ENCODE measurements at regions not wholly inside any gene's neighbourhood (a gene's known extent, or its start where the extent isn't known, plus 50 kb on each side); places are given as distances from the start of the nearest gene placed in this dataset.
A peak's percentile ranks its signal among the peaks of the same experiment; 100 is the strongest.

DNA sequence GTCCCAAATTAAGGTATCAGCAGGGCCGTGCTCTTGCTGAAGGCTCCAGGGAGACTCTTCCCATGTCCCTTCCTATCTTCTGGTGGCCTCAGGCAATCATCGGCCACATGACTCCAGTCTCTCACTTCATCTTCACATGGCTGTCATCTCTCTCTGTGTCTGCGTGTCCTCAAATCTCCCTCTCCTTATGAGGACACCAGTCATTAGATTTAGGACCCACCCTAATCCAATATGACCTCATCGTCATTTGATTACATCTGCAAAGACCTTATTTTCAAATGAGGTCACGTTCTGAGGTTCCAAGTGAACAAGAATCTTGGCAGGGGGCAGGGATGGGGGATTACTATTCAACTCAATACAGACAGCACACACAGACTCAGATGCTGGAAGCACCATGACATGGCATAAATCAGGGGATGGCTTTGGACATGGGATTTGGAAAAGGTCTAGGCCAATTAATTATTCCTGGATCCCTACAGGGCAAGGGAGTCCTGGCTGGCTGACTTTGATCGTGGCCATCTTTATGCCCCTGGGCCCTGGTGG is 210.0 kb upstream of the SKOR2 start:
- DNase-seq: no peak

GRCh38 chr18:47458483-47458882 is 207.0 kb upstream of the SKOR2 start:
- no peak for DNase-seq

DNA sequence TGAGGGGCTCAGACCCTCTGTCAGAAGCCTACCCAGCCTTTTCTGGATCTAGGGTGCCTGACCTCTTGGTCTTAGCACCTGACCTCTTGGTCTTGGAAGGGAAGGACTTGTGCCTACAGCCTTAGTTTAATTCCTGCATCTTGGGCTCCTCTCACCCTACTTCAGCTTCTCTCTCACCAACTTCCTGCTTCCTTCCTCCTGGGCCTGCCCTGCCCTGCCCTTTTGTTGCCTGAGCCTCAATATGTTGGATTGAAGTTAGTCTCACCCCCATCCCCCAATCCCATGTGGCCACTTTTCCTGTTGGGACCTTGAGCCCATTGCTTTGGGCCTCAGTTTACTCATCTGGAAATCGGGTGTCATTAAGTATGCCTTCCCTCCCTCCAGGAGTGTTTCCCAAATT is 206.2 kb upstream of the SKOR2 start:
- DNase-seq: no peak

GRCh38 chr18:47453038-47453437 is 201.6 kb upstream of the SKOR2 start:
- DNase-seq: no peak

DNA sequence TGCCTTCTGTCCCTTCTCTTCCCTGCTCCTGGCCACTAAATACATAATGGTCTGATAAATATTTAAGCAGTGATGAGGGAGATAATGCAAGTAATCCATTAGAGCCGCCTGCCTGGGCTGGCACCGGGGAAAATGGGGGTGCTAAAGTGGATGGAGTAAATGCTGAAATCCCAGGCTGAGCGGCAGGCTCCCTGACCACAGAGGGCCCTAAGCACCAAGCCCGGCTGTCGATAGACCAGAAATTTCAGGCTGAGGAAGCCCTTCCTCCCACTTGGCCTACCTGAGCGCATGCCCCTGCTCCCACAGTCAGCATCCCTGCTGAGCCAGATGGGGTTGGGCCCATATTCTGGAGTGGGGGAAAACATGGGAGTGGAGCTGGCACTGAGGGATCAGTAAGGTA is 197.5 kb upstream of the SKOR2 start:
- no peak for DNase-seq

DNA sequence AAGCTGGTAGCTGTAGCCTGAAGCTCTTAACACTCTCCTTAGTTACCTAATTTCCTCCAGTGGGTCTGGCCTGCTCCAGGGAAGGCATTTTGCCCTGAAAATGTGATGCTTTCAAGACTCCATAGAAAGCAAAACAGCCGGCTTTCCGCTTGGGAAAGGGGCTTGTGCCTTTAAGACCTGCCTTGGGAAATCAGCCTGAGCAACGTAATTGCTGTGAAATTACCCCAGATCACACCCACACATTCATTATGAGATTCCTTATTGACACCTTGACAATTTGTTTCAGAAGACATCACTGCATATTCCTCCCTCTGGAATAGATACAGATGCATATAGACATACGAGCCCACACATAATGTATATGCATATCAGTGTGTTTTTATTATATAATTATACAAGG is 190.5 kb upstream of the SKOR2 start:
- no peak for DNase-seq

DNA sequence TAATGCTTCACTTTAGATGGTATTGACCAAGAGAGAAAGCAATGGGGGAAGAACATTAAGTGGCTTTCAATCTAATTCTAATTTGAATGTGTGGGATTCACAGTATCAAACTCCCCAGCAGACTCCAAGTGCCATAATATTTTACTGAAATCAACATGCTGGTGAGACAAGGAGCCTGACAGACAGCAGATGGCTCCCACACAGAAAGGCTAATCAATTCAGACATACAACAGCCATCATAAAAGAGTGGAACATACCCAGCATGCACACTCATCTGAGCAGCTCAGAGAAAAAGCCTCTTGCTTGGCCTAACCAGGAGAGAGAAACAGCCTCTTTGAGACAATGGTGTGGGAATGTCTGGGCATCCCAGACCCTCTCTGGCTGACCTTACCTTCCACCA is 186.5 kb upstream of the SKOR2 start:
- no peak for DNase-seq

GRCh38 chr18:47436871-47437270 is 185.4 kb upstream of the SKOR2 start:
- DNase-seq: no peak

DNA sequence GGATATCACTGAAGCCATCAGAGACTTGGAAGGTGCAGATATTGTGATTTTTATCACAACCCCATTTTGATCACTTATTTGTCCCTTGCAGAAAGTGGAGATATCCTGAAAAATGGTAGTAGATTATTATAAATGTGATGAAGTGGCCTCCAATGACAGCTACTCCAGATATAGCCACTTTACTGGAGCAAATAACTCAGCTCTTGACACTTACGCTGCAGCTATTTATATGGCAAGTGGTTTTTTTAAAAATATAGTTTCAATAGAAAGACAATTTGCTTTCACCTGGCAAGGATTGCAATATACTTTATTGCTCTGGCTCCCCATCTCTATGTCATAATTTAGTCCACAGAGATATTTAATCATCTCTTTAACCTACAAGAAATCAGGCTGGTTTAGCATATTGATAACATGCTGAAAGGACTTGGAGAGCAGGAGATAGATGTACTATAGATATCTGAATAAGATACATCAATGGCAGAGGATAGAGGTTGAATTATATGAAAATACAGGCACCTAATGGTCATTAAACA is 182.8 kb upstream of the SKOR2 start:
- DNase-seq: no peak

GRCh38 chr18:47427923-47428637 is 176.6 kb upstream of the SKOR2 start:
- no peak for DNase-seq

GRCh38 chr18:47427072-47427471 is 175.6 kb upstream of the SKOR2 start:
- DNase-seq: no peak

GRCh38 chr18:47425365-47425764 is 173.9 kb upstream of the SKOR2 start:
- DNase-seq: no peak

DNA sequence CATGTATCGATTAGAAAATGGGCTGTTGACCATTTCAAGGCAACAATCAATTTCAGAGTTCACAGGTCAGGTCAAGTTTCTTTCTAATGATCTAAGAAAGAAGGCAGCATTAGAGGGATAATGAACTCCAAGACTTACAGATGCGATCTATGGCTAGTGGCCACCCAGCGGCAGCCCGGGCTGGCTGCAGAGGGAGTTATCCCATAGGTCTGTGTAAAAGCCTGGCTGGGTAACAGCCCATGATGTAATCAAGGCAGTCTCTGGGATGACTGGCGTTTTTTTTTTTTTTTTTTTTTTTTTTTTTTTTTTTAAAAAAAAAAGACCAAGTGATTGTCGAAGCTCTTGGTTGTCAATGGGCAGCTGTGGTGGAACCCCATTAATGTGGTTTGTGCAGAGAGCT is 171.1 kb upstream of the SKOR2 start:
- DNase-seq: peak; percentile 54

DNA sequence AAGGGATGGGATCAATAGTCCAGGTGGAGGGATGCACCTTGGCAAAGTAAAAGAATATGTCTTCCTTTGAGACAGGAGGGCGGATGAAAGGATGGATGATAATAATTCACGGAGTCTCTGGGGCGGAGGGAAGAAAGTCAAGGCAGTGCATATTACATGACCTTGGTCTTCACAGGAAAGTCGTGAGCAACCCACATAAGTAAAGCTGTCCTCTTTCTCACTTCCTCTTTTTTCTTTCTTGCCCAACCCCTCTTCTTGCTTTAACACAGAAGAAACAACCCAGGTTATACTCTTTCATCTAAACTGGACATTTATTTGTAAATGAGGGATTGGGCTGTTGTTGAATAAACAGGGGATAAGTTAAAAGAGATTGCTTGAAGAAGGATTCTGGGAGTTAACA is 168.7 kb upstream of the SKOR2 start:
- DNase-seq: no peak

DNA sequence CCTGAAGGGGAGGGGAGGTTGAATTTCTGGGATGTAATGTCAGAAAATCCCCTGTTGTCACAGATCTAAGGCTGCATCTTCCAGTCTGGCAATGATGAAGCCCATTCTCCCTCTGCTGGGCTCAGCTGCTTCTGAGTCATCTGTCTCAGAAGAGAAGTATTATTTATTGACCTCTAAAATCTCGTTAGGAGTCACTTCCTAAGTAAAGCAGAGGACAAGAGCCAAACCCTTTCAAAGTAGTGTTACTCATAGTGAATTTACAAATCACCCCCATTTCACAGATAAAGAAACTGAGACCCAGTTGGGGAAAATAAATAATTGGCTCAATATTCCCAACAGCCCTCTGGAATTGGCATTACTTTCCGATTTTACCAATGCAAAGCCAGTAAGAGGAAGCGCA is 167.3 kb upstream of the SKOR2 start:
- DNase-seq: peak; percentile 89

DNA sequence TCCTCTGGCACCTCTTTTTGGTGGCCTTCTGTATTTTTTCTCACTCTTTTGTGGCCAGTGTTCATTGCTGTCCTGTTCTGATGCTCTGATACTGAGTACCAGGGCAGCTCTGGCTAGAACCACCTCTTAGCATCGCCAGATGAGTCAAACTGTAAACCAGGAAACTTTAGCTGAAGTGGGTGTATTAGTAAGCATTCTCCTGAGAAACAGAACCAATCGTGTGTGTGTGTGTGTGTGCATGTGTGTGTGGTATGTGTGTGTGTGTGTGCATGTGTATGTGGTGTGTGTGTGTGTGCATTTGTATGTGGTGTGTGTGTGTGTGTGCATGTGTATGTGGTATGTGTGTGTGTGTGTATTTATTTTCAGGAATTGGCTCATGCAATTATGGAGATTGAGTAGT is 166.3 kb upstream of the SKOR2 start:
- DNase-seq: peak; percentile 60

- no peak for DNase-seq
Observed at GRCh38 chr18:47415881-47416280, 164.4 kb upstream of the SKOR2 start.

GRCh38 chr18:47413327-47413726 is 161.9 kb upstream of the SKOR2 start:
- peak; percentile 42 for DNase-seq

- DNase-seq: no peak
Observed at GRCh38 chr18:47412924-47413323, 161.5 kb upstream of the SKOR2 start.

- no peak for DNase-seq
Observed at GRCh38 chr18:47411159-47411558, 159.7 kb upstream of the SKOR2 start.

DNA sequence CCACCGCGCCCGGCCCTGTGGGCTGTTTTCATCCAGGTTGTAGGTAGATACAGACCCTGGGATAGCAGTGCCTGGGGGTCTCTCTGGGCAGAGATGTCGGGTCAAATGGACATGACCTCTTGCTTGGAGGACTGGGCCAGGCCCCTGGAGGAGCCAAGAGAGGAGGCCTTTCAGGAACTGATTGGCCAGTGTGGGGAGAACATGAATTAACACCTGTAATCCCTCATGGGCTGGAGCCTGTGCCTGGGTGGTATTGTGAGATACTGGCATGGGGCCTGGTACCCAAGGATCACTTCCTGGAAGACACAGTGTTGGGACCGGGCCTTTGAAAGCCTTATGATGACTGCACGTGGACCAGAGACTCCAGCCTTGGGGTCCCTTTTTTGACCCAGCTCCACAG is 158.7 kb upstream of the SKOR2 start:
- no peak for DNase-seq

DNA sequence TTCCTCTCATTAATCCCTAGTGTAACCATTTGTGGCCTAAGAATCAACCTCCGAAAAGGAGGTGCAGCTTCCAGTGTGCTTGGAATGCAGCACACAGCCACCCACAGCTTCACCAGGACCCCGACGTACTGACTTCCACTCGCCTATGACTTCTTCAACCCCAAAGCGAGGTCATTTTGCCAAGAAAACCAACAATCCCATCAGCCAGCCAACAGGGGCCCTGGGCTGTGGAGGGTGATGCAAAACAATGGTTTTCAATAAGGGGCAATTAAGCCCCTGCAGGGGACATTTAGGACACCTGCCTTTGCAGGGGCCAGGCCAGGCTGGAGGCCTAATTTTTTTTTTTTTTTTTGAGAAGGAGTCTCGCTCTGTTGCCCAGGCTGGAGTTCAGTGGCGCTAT is 158.1 kb upstream of the SKOR2 start:
- no peak for DNase-seq

DNA sequence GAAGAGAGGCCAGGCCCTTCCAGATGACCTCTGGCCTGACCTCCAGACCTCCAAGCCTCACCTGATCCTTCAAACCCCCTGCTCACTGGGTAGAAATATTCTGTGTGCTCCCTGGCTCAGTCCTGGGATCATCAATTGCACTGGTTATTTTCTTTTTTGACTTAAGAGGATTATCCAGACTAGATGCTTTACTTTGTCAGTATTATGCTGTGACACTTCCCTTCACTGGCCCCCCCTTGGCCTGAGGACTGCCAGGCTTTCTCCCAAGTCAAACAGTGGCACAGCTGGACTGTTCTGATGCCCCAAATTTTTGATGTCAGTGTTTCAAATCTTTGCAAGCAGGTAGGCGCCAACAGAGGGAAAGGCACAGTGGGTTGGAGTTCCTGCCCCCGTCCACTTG is 156.3 kb upstream of the SKOR2 start:
- no peak for DNase-seq

DNA sequence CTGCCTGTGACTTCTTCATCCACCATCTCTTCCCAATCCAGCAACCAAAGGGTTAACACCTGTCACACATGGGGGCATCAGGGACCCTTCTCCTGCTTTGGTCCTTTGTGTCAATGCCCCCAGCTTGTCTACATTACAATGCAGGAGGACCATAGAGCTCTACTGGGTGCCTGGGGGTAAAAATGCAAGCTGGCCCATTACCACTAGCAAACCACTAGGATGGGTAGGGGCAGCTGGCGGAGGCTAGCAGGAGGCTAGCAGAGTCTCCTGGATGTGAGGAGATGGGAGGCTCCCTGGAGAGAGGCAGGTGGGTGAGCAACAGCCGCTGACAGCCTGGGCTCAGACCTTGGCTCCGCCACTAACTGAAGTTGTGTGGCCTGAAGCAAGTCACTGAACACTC is 153.4 kb upstream of the SKOR2 start:
- DNase-seq: no peak

DNA sequence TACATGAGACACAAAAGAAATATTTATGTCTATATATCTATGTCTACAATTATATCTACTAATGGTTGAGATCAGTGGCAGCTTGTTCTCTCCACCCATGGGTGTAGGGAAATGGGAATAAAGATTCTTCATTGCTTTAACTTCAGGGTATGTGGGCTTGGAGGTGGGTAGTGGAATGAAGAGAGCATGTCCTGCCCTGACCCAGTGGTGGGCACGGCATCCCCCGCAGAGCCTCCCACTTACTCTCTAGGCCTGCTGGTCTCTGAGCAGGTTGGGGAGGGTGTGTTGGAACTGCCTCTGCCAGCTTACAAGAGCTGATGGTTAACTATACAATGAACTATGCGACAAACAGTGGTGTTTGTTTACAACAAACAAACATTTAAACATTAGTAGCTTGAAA is 152.5 kb upstream of the SKOR2 start:
- DNase-seq: no peak
